Fibroblast of the aortic adventitia (primary cell): ENCODE measurements at regions not wholly inside any gene's neighbourhood (a gene's known extent, or its start where the extent isn't known, plus 50 kb on each side); places are given as distances from the start of the nearest gene placed in this dataset.
A peak's percentile ranks its signal among the peaks of the same experiment; 100 is the strongest.

Experiments used
- DNase-seq: peaks from one replicate; pipeline ENCODE4 v3.0.0-alpha.2; 2010; ENCODE audit warnings: low read depth
- H3K4me3 ChIP-seq: 2 replicates; pipeline ENCODE4 v1.5.1; 2011; ENCODE audit warnings: low read depth, mild to moderate bottlenecking, control low read depth, low read length, moderate library complexity
- TF ChIP-seq, protein P1 (sequence below): IDR thresholded peaks from 2 replicates; pipeline ENCODE4 v1.5.1; 2011; ENCODE audit warnings: mild to moderate bottlenecking, low read length, control low read depth, inconsistent platforms; ENCODE audit not compliant: insufficient read depth

GRCh38 chr11:95508219-95508890 lies 277.4 kb upstream of the SESN3 start:
- DNase-seq = peak; percentile 49
- TF ChIP-seq, protein P1, sequence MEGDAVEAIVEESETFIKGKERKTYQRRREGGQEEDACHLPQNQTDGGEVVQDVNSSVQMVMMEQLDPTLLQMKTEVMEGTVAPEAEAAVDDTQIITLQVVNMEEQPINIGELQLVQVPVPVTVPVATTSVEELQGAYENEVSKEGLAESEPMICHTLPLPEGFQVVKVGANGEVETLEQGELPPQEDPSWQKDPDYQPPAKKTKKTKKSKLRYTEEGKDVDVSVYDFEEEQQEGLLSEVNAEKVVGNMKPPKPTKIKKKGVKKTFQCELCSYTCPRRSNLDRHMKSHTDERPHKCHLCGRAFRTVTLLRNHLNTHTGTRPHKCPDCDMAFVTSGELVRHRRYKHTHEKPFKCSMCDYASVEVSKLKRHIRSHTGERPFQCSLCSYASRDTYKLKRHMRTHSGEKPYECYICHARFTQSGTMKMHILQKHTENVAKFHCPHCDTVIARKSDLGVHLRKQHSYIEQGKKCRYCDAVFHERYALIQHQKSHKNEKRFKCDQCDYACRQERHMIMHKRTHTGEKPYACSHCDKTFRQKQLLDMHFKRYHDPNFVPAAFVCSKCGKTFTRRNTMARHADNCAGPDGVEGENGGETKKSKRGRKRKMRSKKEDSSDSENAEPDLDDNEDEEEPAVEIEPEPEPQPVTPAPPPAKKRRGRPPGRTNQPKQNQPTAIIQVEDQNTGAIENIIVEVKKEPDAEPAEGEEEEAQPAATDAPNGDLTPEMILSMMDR = no peak
- H3K4me3 ChIP-seq = no peak overlapping the region

GRCh38 chr11:95507794-95508193 lies 276.8 kb upstream of the SESN3 start:
- H3K4me3 ChIP-seq = no peak overlapping the region
- TF ChIP-seq, protein P1 = no peak
- no peak for DNase-seq

- peak; percentile 39 for DNase-seq
Observed at GRCh38 chr11:95506777-95507176, 275.8 kb upstream of the SESN3 start.

DNA sequence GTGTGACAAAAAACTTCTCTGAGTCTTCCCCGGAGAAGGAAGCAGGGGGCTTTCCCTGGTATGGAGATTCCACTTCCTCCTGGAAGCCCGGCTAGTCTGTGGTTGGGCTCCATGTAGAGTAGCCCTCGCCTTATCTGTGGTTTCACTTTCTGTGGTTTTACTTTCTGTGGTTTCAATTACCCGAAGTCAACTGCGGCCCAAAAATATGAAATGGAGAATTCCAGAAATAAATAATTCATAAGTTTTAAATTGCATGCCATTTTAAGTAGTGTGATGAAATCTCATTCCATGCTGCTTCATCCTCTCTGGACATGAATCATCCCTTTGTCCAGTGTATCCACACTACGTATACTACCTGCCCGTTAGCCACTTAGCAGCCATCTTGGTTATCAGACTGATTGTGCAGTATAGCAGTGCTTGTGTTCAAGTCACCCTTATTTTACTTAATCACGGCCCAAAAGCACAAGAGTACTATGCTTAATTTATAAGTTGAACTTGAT lies 275.0 kb upstream of the SESN3 start:
- DNase-seq = peak; percentile 81
- no peak overlapping the region for H3K4me3 ChIP-seq
- TF ChIP-seq, protein P1 = no peak

More at GRCh38 chr11:95506777-95507176, 275.8 kb upstream of the SESN3 start:
- TF ChIP-seq, protein P1 = no peak
- no peak overlapping the region for H3K4me3 ChIP-seq

DNA sequence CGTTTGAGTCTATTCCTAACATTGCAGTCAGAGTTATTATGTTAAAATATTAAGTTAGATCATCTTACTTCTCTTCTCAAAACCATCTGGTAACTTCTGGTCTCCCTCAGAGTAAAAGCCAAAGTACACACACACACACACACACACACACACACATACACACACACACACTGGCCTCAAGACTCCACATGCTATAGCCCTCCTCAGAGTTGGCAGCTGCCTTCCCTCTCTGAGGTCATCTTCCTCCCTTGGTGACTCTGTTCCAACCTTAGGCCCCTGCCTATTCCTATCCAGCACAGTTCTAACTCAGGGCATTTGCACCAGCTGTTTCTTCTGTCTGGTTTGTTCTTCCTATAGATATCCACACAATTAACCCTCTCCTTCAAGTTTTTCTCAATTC lies 272.0 kb upstream of the SESN3 start:
- TF ChIP-seq, protein P1 = no peak
- peak; percentile 80 for DNase-seq
- no peak overlapping the region for H3K4me3 ChIP-seq

DNA sequence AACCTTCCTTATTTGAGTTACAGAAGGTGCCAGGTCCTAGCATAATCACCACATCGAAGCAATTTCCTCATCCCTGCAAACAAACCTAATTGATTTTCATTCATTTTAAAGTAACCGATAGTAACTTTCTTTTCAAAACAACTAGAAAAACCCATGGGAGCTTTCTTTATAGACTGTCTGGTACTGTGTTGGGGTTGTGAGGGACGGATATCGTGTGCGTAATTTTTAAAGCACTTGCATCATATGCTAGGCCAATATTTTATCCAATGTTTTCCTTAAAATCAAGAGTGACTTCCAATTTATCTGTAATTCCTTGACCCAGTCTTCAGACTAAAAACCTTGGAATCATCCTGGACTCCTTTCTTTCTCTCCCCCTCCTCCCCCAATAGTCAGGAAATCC lies 271.5 kb upstream of the SESN3 start:
- no peak for DNase-seq
- TF ChIP-seq, protein P1 = no peak

More for the DNA sequence above, 271.5 kb upstream of the SESN3 start:
- no peak overlapping the region for H3K4me3 ChIP-seq
